PC-9 (cell line): ENCODE measurements at regions not wholly inside any gene's neighbourhood (a gene's known extent, or its start where the extent isn't known, plus 50 kb on each side); places are given as distances from the start of the nearest gene placed in this dataset.

Source experiments
- CTCF ChIP-seq: fragments of 200-600 bp; sonication (generic); conservative IDR thresholded peaks from 2 replicates; pipeline ENCODE4 v1.6.1; 2017; ENCODE audit warnings: mixed run types, antibody characterized with exemption, mild to moderate bottlenecking, moderate library complexity
- EZH2 ChIP-seq: fragments of 200-600 bp; sonication (generic); IDR thresholded peaks from 2 replicates; pipeline ENCODE4 v1.8.0; 2017; ENCODE audit warnings: antibody characterized with exemption, low read depth

GRCh38 chr4:129179276-129179675 is 83.3 kb downstream of the C4orf33 start:
- TF ChIP-seq CTCF = no peak
- no peak for TF ChIP-seq EZH2
